Lung microvascular endothelial cell (primary cell): ENCODE measurements at regions not wholly inside any gene's neighbourhood (a gene's known extent, or its start where the extent isn't known, plus 50 kb on each side); places are given as distances from the start of the nearest gene placed in this dataset.
A peak's percentile ranks its signal among the peaks of the same experiment; 100 is the strongest.

Source experiments
- DNase-seq, 2 donors: peaks; one replicate each; pipeline versions ENCODE4 v3.0.0 to v3.0.0-alpha.2; 2010; ENCODE audit warnings: low read depth in 2 of 2

- no peak for DNase-seq
These were observed 417.1 kb downstream of the AEBP2 start for GRCh38 chr12:19856389-19856788.

- DNase-seq: no peak
These were observed 417.9 kb downstream of the AEBP2 start for GRCh38 chr12:19857204-19857603.

- no peak for DNase-seq
These were observed 427.9 kb downstream of the AEBP2 start for GRCh38 chr12:19867151-19867550.

- no peak for DNase-seq
These were observed 428.7 kb downstream of the AEBP2 start for GRCh38 chr12:19867970-19868369.

- DNase-seq: no peak
These were observed 430.1 kb downstream of the AEBP2 start for GRCh38 chr12:19869413-19869812.

- DNase-seq: no peak
These were observed 433.6 kb downstream of the AEBP2 start for GRCh38 chr12:19872621-19873540.

GRCh38 chr12:19880076-19880475, 440.8 kb downstream of the AEBP2 start:
- DNase-seq: no peak

GRCh38 chr12:19880721-19881120, 441.4 kb downstream of the AEBP2 start:
- DNase-seq: no peak

- no peak for DNase-seq
These were observed 443.1 kb downstream of the AEBP2 start for GRCh38 chr12:19882346-19882745.

- no peak for DNase-seq
These were observed 444.8 kb downstream of the AEBP2 start for GRCh38 chr12:19884021-19884492.

GRCh38 chr12:19885093-19885812, 446.0 kb downstream of the AEBP2 start:
- DNase-seq: no peak

- DNase-seq: no peak
These were observed 446.8 kb downstream of the AEBP2 start for GRCh38 chr12:19886065-19886464.

- DNase-seq: no peak
These were observed 447.4 kb downstream of the AEBP2 start for GRCh38 chr12:19886639-19887064.

GRCh38 chr12:19890024-19890423, 450.7 kb downstream of the AEBP2 start:
- no peak for DNase-seq

GRCh38 chr12:19891936-19892591, 452.8 kb downstream of the AEBP2 start:
- DNase-seq: no peak

- peak; percentile 8 to 37 for DNase-seq
These were observed 454.2 kb downstream of the AEBP2 start for GRCh38 chr12:19893514-19893913.

- peak in 1 of 2 donors; percentile 25 for DNase-seq
These were observed 454.8 kb downstream of the AEBP2 start for GRCh38 chr12:19894050-19894449.

- DNase-seq: peak in 1 of 2 donors; percentile 52
These were observed 455.5 kb downstream of the AEBP2 start for GRCh38 chr12:19894803-19895202.

- DNase-seq: no peak
These were observed 456.1 kb downstream of the AEBP2 start for GRCh38 chr12:19895246-19896020.

GRCh38 chr12:19896041-19896440, 456.7 kb downstream of the AEBP2 start:
- DNase-seq: no peak

GRCh38 chr12:19896534-19896933, 457.2 kb downstream of the AEBP2 start:
- no peak for DNase-seq
